Suprapubic skin (tissue), 4 donors: ENCODE measurements at regions not wholly inside any gene's neighbourhood (a gene's known extent, or its start where the extent isn't known, plus 50 kb on each side); places are given as distances from the start of the nearest gene placed in this dataset.

Experiments
- CTCF ChIP-seq, 2 donors: fragments of 200-600 bp in 1 of 2; fragments of 450-650 bp in 1 of 2; sonication (generic) in 1 of 2; IDR thresholded peaks; one replicate each; pipeline ENCODE4 v1.5.1; 2016 to 2019; ENCODE audit warnings: antibody characterized with exemption in 2 of 2, mild to moderate bottlenecking in 1 of 2, moderate library complexity in 1 of 2
- POLR2A ChIP-seq, 2 donors: fragments of 450-650 bp; IDR thresholded peaks; one replicate each; pipeline ENCODE4 v1.6.1; 2017; ENCODE audit warnings: antibody characterized with exemption in 2 of 2, mild to moderate bottlenecking in 2 of 2, moderate library complexity in 2 of 2
- POLR2AphosphoS5 ChIP-seq, 3 donors: sonication (generic); formaldehyde crosslinking; IDR thresholded peaks; one replicate each; pipeline ENCODE4 v1.6.1; 2017; ENCODE audit warnings: antibody characterized with exemption in 3 of 3

- no peak for TF ChIP-seq CTCF (IDR thresholded peaks at IDR 0.05)
- TF ChIP-seq POLR2A (IDR thresholded peaks at IDR 0.05) = no peak
- no peak for TF ChIP-seq POLR2AphosphoS5 (IDR thresholded peaks at IDR 0.05)
These were observed 718.5 kb upstream of the ANO3 start for GRCh38 chr11:25613451-25613850.
